Hepatocyte (in vitro differentiated cells): ENCODE measurements at regions not wholly inside any gene's neighbourhood (a gene's known extent, or its start where the extent isn't known, plus 50 kb on each side); places are given as distances from the start of the nearest gene placed in this dataset.

Source experiments
- DNase-seq: peaks from one replicate; pipeline ENCODE4 v3.0.0-alpha.2; 2016; ENCODE audit warnings: low spot score
- H2AFZ ChIP-seq: fragments of 200-600 bp; sonication (generic); 2 replicates; pipeline ENCODE4 v1.6.0; 2016; ENCODE audit warnings: antibody characterized with exemption, mild to moderate bottlenecking
- H3K27ac ChIP-seq: fragments of 200-600 bp; sonication (generic); 2 replicates; pipeline ENCODE4 v1.5.1; 2016; ENCODE audit warnings: mild to moderate bottlenecking
- H3K27me3 ChIP-seq: fragments of 200-600 bp; sonication (generic); 2 replicates; pipeline ENCODE4 v1.6.1; 2016
- H3K36me3 ChIP-seq: fragments of 200-600 bp; sonication (generic); replicated peaks from 2 replicates; pipeline ENCODE4 v1.5.1; 2016; ENCODE audit warnings: low read depth; ENCODE audit not compliant: insufficient read depth
- H3K4me1 ChIP-seq: fragments of 200-600 bp; sonication (generic); 2 replicates; pipeline ENCODE4 v1.5.1; 2016; ENCODE audit warnings: mild to moderate bottlenecking, moderate library complexity; ENCODE audit not compliant: insufficient read depth
- H3K4me2 ChIP-seq: fragments of 200-600 bp; sonication (generic); 2 replicates; pipeline ENCODE4 v1.6.0; 2016
- H3K4me3 ChIP-seq: fragments of 200-600 bp; sonication (generic); 2 replicates; pipeline ENCODE4 v1.5.1; 2016; ENCODE audit warnings: mild to moderate bottlenecking
- H3K79me2 ChIP-seq: fragments of 200-600 bp; sonication (generic); 2 replicates; pipeline ENCODE4 v1.6.0; 2017; ENCODE audit warnings: mild to moderate bottlenecking
- H3K9me2 ChIP-seq: fragments of 200-600 bp; sonication (generic); replicated peaks from 2 replicates; pipeline ENCODE4 v1.6.0; 2017; ENCODE audit warnings: mild to moderate bottlenecking; ENCODE audit not compliant: insufficient read depth
- H3K9me3 ChIP-seq: fragments of 200-600 bp; sonication (generic); 2 replicates; pipeline ENCODE4 v1.5.1; 2016; ENCODE audit warnings: low read depth, mild to moderate bottlenecking
- H4K20me1 ChIP-seq: fragments of 200-600 bp; sonication (generic); 2 replicates; pipeline ENCODE4 v1.6.0; 2016; ENCODE audit warnings: mild to moderate bottlenecking; ENCODE audit not compliant: insufficient read depth, poor library complexity, severe bottlenecking
- CTCF ChIP-seq: fragments of 200-600 bp; sonication (generic); IDR thresholded peaks from 2 replicates; pipeline ENCODE4 v1.5.1; 2016; ENCODE audit warnings: antibody characterized with exemption, mild to moderate bottlenecking; ENCODE audit not compliant: poor library complexity
- EZH2 ChIP-seq: fragments of 200-600 bp; sonication (generic); IDR thresholded peaks from 2 replicates; pipeline ENCODE4 v1.6.1; 2016; ENCODE audit warnings: antibody characterized with exemption, mild to moderate bottlenecking, borderline replicate concordance
- EZH2phosphoT487 ChIP-seq: fragments of 200-600 bp; sonication (generic); IDR thresholded peaks from one replicate; pipeline ENCODE4 v1.6.1; 2018; ENCODE audit warnings: antibody characterized with exemption, mild to moderate bottlenecking, low read depth, moderate library complexity; ENCODE audit not compliant: unreplicated experiment, severe bottlenecking
- whole genome bisulfite sequencing: methylation state at CpG from one replicate; pipeline ENCODE4 v1.1.6; 2016; ENCODE audit warnings: low lambda C conversion rate; ENCODE audit errors: missing lambda C conversion rate; 5-methylcytosine and 5-hydroxymethylcytosine counted together

- H3K4me3 ChIP-seq, result no peak overlapping the region
- no peak overlapping the region for H3K4me2 ChIP-seq
- WGBS, result 90% methylated on average over 4 of the region's 4 CpGs
- no peak overlapping the region for H3K27ac ChIP-seq
- H3K79me2 ChIP-seq, result no peaks in the 10 kb centered on the region
- no peaks in the 10 kb centered on the region for H3K9me2 ChIP-seq
- no peaks in the 10 kb centered on the region for H3K36me3 ChIP-seq
- no peaks in the 10 kb centered on the region for H3K9me3 ChIP-seq
- H3K4me1 ChIP-seq, result peaks cover 7% of the 10 kb centered on the region
- H4K20me1 ChIP-seq, result no peaks in the 10 kb centered on the region
- TF ChIP-seq EZH2 (no peak), CTCF (no peak), EZH2phosphoT487 (no peak)
- no peaks in the 10 kb centered on the region for H3K27me3 ChIP-seq
- no peak overlapping the region for H2AFZ ChIP-seq
- DNase-seq, result no peak
Measured at GRCh38 chr20:48324744-48325143, 503.1 kb downstream of the PREX1 start.

DNA sequence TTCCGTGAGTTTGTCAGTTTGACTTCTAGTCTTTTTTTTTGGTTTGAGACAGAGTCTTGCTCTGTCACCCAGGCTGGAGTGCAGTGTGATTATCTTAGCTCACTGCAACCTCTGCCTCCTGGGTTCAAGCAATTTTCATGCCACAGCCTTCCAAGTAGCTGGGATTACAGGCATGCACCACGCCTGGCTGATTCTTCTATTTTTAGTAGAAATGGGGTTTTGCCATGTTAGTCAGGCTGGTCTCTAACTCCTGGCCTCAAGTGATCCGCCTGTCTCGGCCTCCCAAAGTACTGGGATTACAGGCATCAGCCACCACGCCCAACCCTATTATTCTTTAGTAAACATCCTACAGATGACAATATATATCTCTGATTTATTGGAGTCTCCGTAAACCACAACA lies 506.5 kb downstream of the PREX1 start:
- H3K36me3 ChIP-seq, result no peaks in the 10 kb centered on the region
- no peaks in the 10 kb centered on the region for H3K9me3 ChIP-seq
- no peak for DNase-seq
- no peaks in the 10 kb centered on the region for H3K27me3 ChIP-seq
- TF ChIP-seq CTCF, result no peak
- no peak for TF ChIP-seq EZH2phosphoT487
- TF ChIP-seq EZH2, result no peak
- no peak overlapping the region for H3K27ac ChIP-seq
- H2AFZ ChIP-seq, result no peak overlapping the region
- no peak overlapping the region for H3K4me2 ChIP-seq
- no peaks in the 10 kb centered on the region for H3K9me2 ChIP-seq
- no peaks in the 10 kb centered on the region for H4K20me1 ChIP-seq
- no peaks in the 10 kb centered on the region for H3K79me2 ChIP-seq
- WGBS, result 77% methylated on average over 6 of the region's 6 CpGs
- peaks cover 7% of the 10 kb centered on the region for H3K4me1 ChIP-seq
- no peak overlapping the region for H3K4me3 ChIP-seq

GRCh38 chr20:48319943-48320584 lies 507.7 kb downstream of the PREX1 start:
- no peak for DNase-seq
- Histone ChIP-seq H3K4me3 (no peak overlapping the region), H3K36me3 (no peaks in the 10 kb centered on the region), H3K9me2 (no peaks in the 10 kb centered on the region), H3K27me3 (no peaks in the 10 kb centered on the region), H3K4me1 (peaks cover 7% of the 10 kb centered on the region), H4K20me1 (no peaks in the 10 kb centered on the region), H3K79me2 (no peaks in the 10 kb centered on the region), H3K4me2 (no peak overlapping the region), H2AFZ (no peak overlapping the region), H3K27ac (no peak overlapping the region), H3K9me3 (no peaks in the 10 kb centered on the region)
- TF ChIP-seq EZH2 (no peak), EZH2phosphoT487 (no peak), CTCF (no peak)
- 59% methylated on average over 12 of the region's 12 CpGs for WGBS
